22Rv1 (cell line): ENCODE measurements at regions not wholly inside any gene's neighbourhood (a gene's known extent, or its start where the extent isn't known, plus 50 kb on each side); places are given as distances from the start of the nearest gene placed in this dataset.

Source experiments
- CTCF ChIP-seq: fragments of 450-650 bp; IDR thresholded peaks from 2 replicates; pipeline ENCODE4 v1.5.1; 2017; ENCODE audit warnings: mild to moderate bottlenecking
- ZFX ChIP-seq: fragments of 450-650 bp; IDR thresholded peaks from 2 replicates; pipeline ENCODE4 v1.6.1; 2017; ENCODE audit warnings: antibody characterized with exemption, borderline replicate concordance

- TF ChIP-seq CTCF (no peak), ZFX (no peak)
Measured at GRCh38 chr1:14281412-14281811, 317.1 kb upstream of the KAZN start.
